Gastroesophageal sphincter (tissue), 4 donors: ENCODE measurements at regions not wholly inside any gene's neighbourhood (a gene's known extent, or its start where the extent isn't known, plus 50 kb on each side); places are given as distances from the start of the nearest gene placed in this dataset.
"Not testable (repeated sequence)": the region's sequence is repeated elsewhere in the genome, so short reads cannot be mapped to it uniquely, and the experiment has no call there.

Experiments used
- ATAC-seq: fragments of 150-250 bp; one replicate; pipeline ENCODE4 v1.9.1; 2016; ENCODE audit warnings: mild to moderate bottlenecking, moderate library complexity
- H3K27ac ChIP-seq, 4 donors: fragments of 200-600 bp; sonication (generic) in 3 of 4; 1 replicate in 3 of 4; 2 replicates in 1 of 4; pipeline ENCODE4 v1.5.1; 2016 to 2019
- H3K27me3 ChIP-seq: fragments of 200-600 bp; sonication (generic); one replicate; pipeline ENCODE4 v1.5.1; 2019
- H3K36me3 ChIP-seq, 2 donors: fragments of 200-600 bp; sonication (generic); one replicate each; pipeline ENCODE4 v1.5.1; 2019; ENCODE audit warnings: control low read depth in 1 of 2
- H3K4me1 ChIP-seq, 3 donors: fragments of 200-600 bp; sonication (generic); 1 replicate in 2 of 3; 2 replicates in 1 of 3; pipeline ENCODE4 v1.5.1; 2016 to 2019; ENCODE audit warnings: control low read depth in 2 of 3
- H3K4me3 ChIP-seq, 2 donors: fragments of 200-600 bp; sonication (generic); one replicate each; pipeline ENCODE4 v1.5.1; 2019; ENCODE audit warnings: mild to moderate bottlenecking in 1 of 2, moderate library complexity in 1 of 2
- H3K9me3 ChIP-seq, 3 donors: fragments of 200-600 bp; sonication (generic); one replicate each; pipeline ENCODE4 v1.5.1; 2017 to 2019; ENCODE audit warnings: control low read depth in 2 of 3
- EP300 ChIP-seq: sonication (generic); formaldehyde crosslinking; IDR thresholded peaks from one replicate; pipeline ENCODE4 v1.6.1; 2017; ENCODE audit warnings: antibody characterized with exemption, mild to moderate bottlenecking
- POLR2A ChIP-seq, 2 donors: fragments of 450-650 bp; IDR thresholded peaks; one replicate each; pipeline ENCODE4 v1.6.1; 2017; ENCODE audit warnings: antibody characterized with exemption in 2 of 2, mild to moderate bottlenecking in 2 of 2, moderate library complexity in 1 of 2
- POLR2AphosphoS5 ChIP-seq: sonication (generic); formaldehyde crosslinking; IDR thresholded peaks from one replicate; pipeline ENCODE4 v1.6.1; 2017; ENCODE audit warnings: antibody characterized with exemption
- WGBS, 2 donors: methylation state at CpG; one replicate each; pipeline ENCODE4 v1.1.5; 2018; ENCODE audit warnings: low coverage in 1 of 2; 5-methylcytosine and 5-hydroxymethylcytosine counted together
- TF ChIP-seq, protein P1 (sequence below), 4 experiments: fragments of 200-600 bp in 2 of 4; fragments of 450-650 bp in 2 of 4; sonication (generic) in 1 of 4; IDR thresholded peaks; one replicate each; pipeline ENCODE4 v1.5.1; 2017 to 2019; ENCODE audit warnings: antibody characterized with exemption in 4 of 4, mild to moderate bottlenecking in 2 of 4, moderate library complexity in 2 of 4

DNA sequence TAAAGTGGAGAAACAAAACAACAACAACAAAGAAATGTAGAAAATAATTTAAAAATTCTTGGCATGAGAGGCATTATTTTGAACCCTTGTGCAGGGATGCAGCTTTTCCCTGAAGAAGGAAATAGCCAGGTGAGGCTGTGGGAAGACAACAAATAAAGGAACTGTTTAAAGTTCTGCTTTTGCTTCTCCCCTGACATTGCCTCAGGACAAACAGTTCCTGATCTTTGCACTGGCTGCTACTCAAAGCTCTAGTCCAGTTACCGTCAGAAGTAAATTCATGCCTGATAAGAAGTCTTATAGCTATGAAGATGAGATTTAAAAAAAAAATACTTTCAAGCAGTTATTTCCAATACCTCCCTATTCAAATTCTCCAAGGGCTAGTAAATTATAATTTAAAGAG is 233.8 kb downstream of the IL15 start:
- Histone ChIP-seq H3K27me3 (no peaks in the 10 kb centered on the region), H3K36me3 (no peaks in the 10 kb centered on the region), H3K27ac (no peak overlapping the region), H3K4me1 (no peaks in the 10 kb centered on the region), H3K4me3 (no peak overlapping the region), H3K9me3 (no peaks in the 10 kb centered on the region)
- ATAC-seq = no peak
- WGBS, 2 donors = 33 to 63% methylated on average over 1 of the region's 1 CpG
- TF ChIP-seq POLR2AphosphoS5 (no peak), POLR2A (IDR thresholded peaks at IDR 0.05) (no peak), EP300 (no peak)
- TF ChIP-seq, protein P1, sequence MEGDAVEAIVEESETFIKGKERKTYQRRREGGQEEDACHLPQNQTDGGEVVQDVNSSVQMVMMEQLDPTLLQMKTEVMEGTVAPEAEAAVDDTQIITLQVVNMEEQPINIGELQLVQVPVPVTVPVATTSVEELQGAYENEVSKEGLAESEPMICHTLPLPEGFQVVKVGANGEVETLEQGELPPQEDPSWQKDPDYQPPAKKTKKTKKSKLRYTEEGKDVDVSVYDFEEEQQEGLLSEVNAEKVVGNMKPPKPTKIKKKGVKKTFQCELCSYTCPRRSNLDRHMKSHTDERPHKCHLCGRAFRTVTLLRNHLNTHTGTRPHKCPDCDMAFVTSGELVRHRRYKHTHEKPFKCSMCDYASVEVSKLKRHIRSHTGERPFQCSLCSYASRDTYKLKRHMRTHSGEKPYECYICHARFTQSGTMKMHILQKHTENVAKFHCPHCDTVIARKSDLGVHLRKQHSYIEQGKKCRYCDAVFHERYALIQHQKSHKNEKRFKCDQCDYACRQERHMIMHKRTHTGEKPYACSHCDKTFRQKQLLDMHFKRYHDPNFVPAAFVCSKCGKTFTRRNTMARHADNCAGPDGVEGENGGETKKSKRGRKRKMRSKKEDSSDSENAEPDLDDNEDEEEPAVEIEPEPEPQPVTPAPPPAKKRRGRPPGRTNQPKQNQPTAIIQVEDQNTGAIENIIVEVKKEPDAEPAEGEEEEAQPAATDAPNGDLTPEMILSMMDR (IDR thresholded peaks at IDR 0.05) = no peak

DNA sequence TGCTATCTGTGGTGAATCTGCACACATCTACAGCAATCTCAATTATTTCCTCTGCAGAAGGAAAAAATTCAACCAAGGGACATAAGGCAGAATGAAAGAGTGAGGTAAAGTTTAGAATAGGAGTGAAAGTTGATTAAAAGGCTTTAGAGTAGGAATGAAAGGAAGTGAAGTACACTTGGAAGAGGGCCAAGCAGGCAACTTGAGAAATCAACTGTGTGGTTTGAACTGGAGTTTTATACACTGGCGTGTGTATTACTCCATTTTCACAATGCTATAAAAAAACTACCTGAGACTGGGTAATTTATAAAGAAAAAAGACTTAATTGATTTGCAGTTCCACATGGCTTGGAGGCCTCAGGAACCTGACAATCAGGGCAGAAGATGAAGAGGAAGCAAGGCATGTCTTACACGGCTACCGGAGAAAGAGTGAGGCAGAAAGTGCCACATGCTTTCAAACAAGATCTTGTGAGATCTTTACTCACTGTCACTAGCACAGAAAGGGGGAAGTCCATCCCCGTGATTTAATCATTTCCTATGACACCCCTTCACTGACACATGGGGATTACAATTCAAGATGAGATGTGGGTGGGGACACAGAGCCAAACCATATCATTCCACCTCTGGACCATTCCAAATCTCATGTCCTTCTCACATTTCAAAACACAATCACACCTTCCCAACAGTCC is 234.8 kb downstream of the IL15 start:
- no peak overlapping the region for H3K27ac ChIP-seq
- TF ChIP-seq, protein P1 (IDR thresholded peaks at IDR 0.05) = no peak
- TF ChIP-seq POLR2A (IDR thresholded peaks at IDR 0.05) (no peak), POLR2AphosphoS5 (no peak), EP300 (no peak)
- H3K4me3 ChIP-seq = no peak overlapping the region
- no peaks in the 10 kb centered on the region for H3K4me1 ChIP-seq
- H3K9me3 ChIP-seq = peaks cover 0 to 7% (median 0%) of the 10 kb centered on the region in 3 donors
- WGBS, 2 donors = 71 to 89% methylated on average over 4 of the region's 4 CpGs
- H3K27me3 ChIP-seq = no peaks in the 10 kb centered on the region
- no peak for ATAC-seq
- no peaks in the 10 kb centered on the region for H3K36me3 ChIP-seq

DNA sequence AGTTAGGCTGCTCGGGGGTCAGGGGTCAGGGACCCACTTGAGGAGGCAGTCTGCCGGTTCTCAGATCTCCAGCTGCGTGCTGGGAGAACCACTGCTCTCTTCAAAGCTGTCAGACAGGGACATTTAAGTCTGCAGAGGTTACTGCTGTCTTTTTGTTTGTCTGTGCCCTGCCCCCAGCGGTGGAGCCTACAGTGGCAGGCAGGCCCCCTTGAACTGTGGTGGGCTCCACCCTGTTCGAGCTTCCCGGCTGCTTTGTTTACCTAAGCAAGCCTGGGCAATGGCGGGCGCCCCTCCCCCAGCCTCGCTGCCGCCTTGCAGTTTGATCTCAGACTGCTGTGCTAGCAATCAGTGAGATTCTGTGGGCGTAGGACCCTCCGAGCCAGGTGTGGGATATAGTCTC is 246.3 kb downstream of the IL15 start:
- not testable (repeated sequence) for H3K27ac ChIP-seq, H3K4me1 ChIP-seq, H3K9me3 ChIP-seq, H3K4me3 ChIP-seq, H3K27me3 ChIP-seq, ATAC-seq, H3K36me3 ChIP-seq
- 25% methylated on average over 2 of the region's 12 CpGs; no CpG with 5 or more reads in 1 of the 2 donors for WGBS, 2 donors

DNA sequence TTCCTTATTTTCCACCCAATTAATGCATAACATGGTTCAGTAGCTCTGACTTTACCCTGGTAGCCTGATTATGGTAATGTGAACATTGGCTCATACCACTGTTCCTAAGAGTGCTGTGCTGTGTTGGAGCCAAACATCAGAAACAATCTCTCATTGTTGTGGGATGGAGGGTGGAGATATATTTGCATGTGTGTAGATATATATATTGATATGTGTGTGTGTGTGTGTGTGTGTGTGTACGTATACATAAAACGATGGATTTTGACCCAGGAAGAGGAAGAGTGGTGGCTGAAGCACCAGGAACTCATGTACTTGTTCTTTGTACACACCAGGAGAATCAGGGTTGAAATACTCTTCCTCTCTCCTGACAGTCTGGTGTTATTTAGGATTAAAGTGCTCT is 247.7 kb downstream of the IL15 start:
- Histone ChIP-seq H3K36me3 (no peaks in the 10 kb centered on the region), H3K27me3 (no peaks in the 10 kb centered on the region), H3K4me3 (no peak overlapping the region), H3K4me1 (no peaks in the 10 kb centered on the region), H3K9me3 (no peaks in the 10 kb centered on the region), H3K27ac (no peak overlapping the region)
- 66 to 84% methylated on average over 2 of the region's 2 CpGs for WGBS, 2 donors
- ATAC-seq = no peak
- TF ChIP-seq, protein P1 (IDR thresholded peaks at IDR 0.05) = no peak
- TF ChIP-seq POLR2AphosphoS5 (no peak), POLR2A (IDR thresholded peaks at IDR 0.05) (no peak), EP300 (no peak)

DNA sequence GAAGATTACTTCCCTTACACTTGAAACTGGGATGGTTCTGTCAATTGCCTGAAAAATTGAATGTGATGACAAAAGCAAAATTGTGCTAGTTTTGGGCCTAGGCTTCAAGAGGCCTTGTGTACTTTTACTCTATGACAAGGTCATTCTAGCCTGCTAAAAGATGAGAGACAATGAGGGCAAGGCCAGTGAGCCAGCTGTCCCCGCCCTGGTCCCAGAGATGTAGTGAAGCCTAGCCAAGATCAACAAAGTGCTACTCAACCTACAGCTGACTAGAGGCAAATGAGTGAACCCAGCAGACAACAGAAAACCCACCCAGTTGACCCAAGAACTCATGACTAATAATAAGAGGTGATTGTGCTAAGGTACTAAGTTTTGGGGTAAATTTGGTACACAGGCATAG is 248.7 kb downstream of the IL15 start:
- 89 to 100% methylated on average over 1 of the region's 1 CpG for WGBS, 2 donors

More for the DNA sequence above, 248.7 kb downstream of the IL15 start:
- Histone ChIP-seq H3K9me3 (no peaks in the 10 kb centered on the region), H3K27ac (no peak overlapping the region), H3K36me3 (no peaks in the 10 kb centered on the region), H3K4me1 (no peaks in the 10 kb centered on the region), H3K27me3 (no peaks in the 10 kb centered on the region), H3K4me3 (no peak overlapping the region)
- ATAC-seq = no peak
- TF ChIP-seq POLR2AphosphoS5 = no peak
- TF ChIP-seq EP300 = no peak
- TF ChIP-seq POLR2A (IDR thresholded peaks at IDR 0.05) = no peak
- TF ChIP-seq, protein P1 (IDR thresholded peaks at IDR 0.05) = no peak
